Osteoblast (primary cell): ENCODE measurements at regions not wholly inside any gene's neighbourhood (a gene's known extent, or its start where the extent isn't known, plus 50 kb on each side); places are given as distances from the start of the nearest gene placed in this dataset.

ENCODE experiments used
- DNase-seq: peaks from one replicate; pipeline ENCODE4 v3.0.0; 2011; ENCODE audit warnings: low spot score, mixed read lengths; ENCODE audit not compliant: insufficient read length; ENCODE audit errors: missing footprints
- H2AFZ ChIP-seq: 2 replicates; pipeline ENCODE4 v1.6.0; 2011; ENCODE audit warnings: mild to moderate bottlenecking, low read length
- H3K27ac ChIP-seq: 2 replicates; pipeline ENCODE4 v1.5.1; 2011; ENCODE audit warnings: mild to moderate bottlenecking, low read depth, low read length, moderate library complexity
- H3K27me3 ChIP-seq: 2 replicates; pipeline ENCODE4 v1.6.0; 2012; ENCODE audit warnings: mild to moderate bottlenecking, control low read depth, inconsistent platforms, low read length, moderate library complexity; ENCODE audit not compliant: insufficient read depth
- H3K36me3 ChIP-seq: 2 replicates; pipeline ENCODE4 v1.5.1; 2011; ENCODE audit warnings: mild to moderate bottlenecking, low read length, control low read depth, moderate library complexity; ENCODE audit not compliant: insufficient read depth
- H3K4me1 ChIP-seq: 2 replicates; pipeline ENCODE4 v1.5.1; 2011; ENCODE audit warnings: mild to moderate bottlenecking, low read length, control low read depth, moderate library complexity; ENCODE audit not compliant: insufficient read depth
- H3K4me2 ChIP-seq: 2 replicates; pipeline ENCODE4 v1.6.0; 2011; ENCODE audit warnings: mild to moderate bottlenecking, low read length; ENCODE audit not compliant: insufficient read depth
- H3K4me3 ChIP-seq: fragments of 200-600 bp; sonication (generic); 3 replicates; pipeline ENCODE4 v1.5.1; 2012; ENCODE audit warnings: mild to moderate bottlenecking, low read length, inconsistent platforms; ENCODE audit not compliant: insufficient read depth
- H3K79me2 ChIP-seq: 2 replicates; pipeline ENCODE4 v1.6.0; 2012; ENCODE audit warnings: mild to moderate bottlenecking, low read length, control low read depth, inconsistent platforms; ENCODE audit not compliant: insufficient read depth
- H3K9me3 ChIP-seq: 2 replicates; pipeline ENCODE4 v1.5.1; 2011; ENCODE audit warnings: low read depth, low read length, control low read depth
- H4K20me1 ChIP-seq: 2 replicates; pipeline ENCODE4 v1.6.0; 2012; ENCODE audit warnings: mild to moderate bottlenecking, low read length, control low read depth; ENCODE audit not compliant: insufficient read depth
- TF ChIP-seq, protein P1 (sequence below): IDR thresholded peaks from 2 replicates; pipeline ENCODE4 v1.5.1; 2011; ENCODE audit warnings: mild to moderate bottlenecking, low read depth, low read length, moderate library complexity; ENCODE audit errors: extremely low read depth

DNA sequence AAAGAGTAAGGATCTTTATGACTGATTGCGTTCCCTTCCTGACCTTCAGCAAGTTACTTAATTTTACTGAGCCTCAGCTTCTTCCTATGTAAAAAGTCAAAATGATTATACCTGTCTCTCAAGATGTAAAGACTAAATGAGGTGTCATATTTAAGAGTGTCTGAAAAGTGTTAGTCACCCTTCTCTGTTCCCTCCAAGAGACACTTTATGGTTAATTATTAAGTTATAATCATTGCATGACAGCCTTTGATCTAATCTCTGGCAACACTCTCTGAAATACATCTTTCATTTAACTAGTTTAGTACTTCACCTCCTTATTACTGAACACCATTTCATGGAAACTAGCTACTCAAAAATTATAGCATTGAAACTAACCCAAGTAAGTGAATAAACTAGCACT, 54.8 kb downstream of the BMAL2 start:
- H3K4me3 ChIP-seq: no peak overlapping the region
- no peaks in the 10 kb centered on the region for H3K9me3 ChIP-seq
- no peaks in the 10 kb centered on the region for H3K79me2 ChIP-seq
- no peak overlapping the region for H3K4me2 ChIP-seq
- H4K20me1 ChIP-seq: no peaks in the 10 kb centered on the region
- H3K36me3 ChIP-seq: peaks cover 14% of the 10 kb centered on the region
- TF ChIP-seq, protein P1, sequence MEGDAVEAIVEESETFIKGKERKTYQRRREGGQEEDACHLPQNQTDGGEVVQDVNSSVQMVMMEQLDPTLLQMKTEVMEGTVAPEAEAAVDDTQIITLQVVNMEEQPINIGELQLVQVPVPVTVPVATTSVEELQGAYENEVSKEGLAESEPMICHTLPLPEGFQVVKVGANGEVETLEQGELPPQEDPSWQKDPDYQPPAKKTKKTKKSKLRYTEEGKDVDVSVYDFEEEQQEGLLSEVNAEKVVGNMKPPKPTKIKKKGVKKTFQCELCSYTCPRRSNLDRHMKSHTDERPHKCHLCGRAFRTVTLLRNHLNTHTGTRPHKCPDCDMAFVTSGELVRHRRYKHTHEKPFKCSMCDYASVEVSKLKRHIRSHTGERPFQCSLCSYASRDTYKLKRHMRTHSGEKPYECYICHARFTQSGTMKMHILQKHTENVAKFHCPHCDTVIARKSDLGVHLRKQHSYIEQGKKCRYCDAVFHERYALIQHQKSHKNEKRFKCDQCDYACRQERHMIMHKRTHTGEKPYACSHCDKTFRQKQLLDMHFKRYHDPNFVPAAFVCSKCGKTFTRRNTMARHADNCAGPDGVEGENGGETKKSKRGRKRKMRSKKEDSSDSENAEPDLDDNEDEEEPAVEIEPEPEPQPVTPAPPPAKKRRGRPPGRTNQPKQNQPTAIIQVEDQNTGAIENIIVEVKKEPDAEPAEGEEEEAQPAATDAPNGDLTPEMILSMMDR: no peak
- no peak overlapping the region for H3K27ac ChIP-seq
- no peak overlapping the region for H2AFZ ChIP-seq
- no peak for DNase-seq
- peaks cover 18% of the 10 kb centered on the region for H3K4me1 ChIP-seq
- no peaks in the 10 kb centered on the region for H3K27me3 ChIP-seq

DNA sequence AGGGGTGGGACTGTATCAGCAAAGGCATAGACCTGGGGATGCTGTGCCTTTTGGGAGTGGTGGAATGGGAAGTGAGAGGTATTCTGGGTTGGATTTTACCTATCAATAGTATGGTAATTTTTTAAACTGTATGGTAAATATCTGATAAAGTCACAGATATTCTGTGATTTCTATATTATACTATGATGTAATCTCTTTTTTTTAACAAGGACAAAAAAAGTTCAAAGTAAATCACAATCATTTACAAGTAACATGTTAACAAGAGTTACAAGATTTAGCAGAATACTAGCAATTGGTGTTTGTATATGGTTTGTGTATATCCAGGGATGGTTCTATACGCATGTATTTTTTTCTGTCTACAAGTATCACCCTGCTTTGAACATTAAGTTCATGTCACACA, 56.0 kb downstream of the BMAL2 start:
- no peak for DNase-seq
- Histone ChIP-seq H3K79me2 (no peaks in the 10 kb centered on the region), H3K27ac (no peak overlapping the region), H3K4me3 (no peak overlapping the region), H3K4me1 (peaks cover 7% of the 10 kb centered on the region), H4K20me1 (no peaks in the 10 kb centered on the region), H3K9me3 (no peaks in the 10 kb centered on the region), H2AFZ (no peak overlapping the region), H3K4me2 (no peak overlapping the region), H3K27me3 (no peaks in the 10 kb centered on the region), H3K36me3 (peaks cover 14% of the 10 kb centered on the region)
- TF ChIP-seq, protein P1: no peak

DNA sequence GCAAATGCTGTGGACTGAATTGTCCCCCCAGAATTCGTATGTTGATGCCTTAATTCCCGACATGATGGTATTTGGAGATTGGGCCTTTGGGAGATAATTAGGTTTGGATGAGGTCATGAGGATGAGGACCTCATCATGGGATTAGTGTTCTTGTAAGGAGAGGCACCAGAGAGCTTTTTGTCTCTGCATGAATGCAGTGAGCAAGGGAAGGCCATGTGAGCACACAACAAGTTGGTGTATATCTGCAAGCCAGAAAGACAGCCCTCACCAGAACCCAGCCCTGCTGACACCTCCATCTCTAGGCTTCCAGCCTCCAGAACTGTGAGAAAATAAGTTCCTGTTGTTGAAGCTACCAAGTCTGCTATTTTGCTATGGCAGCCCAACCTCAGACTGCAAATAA, 51.9 kb upstream of the SMCO2 start:
- DNase-seq: no peak
- no peaks in the 10 kb centered on the region for H3K9me3 ChIP-seq

DNA sequence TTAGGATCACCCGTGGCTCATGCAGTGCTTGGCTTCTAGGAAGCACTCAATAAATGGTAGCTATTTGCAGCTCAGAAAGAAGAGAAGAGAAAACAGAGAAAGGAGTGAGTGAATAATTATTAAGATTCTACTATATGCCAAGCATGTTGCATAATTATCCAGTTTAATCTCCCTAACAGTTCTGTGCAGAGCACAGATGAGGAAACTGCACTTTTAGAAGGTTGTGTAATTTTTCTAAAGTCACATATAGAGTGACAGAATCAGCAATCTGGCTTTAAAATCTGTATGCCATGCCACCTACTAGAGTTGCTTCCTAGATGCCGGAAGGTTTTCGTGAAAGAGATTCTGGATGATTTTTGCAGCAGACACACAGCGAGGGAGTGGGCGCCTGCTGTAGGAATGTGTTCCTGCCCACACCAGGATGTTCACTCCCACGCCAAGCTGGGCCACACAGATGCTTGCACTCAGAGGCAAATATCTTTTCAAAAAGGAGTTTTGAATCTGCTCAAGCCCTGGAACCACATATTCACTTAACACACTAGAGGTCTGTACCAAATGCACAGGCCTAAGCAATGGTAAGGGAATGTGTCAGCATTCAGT, 50.2 kb upstream of the SMCO2 start:
- Histone ChIP-seq H4K20me1 (no peaks in the 10 kb centered on the region), H3K9me3 (no peaks in the 10 kb centered on the region), H3K4me3 (no peak overlapping the region), H3K27ac (no peak overlapping the region), H2AFZ (no peak overlapping the region), H3K27me3 (no peaks in the 10 kb centered on the region), H3K4me2 (no peak overlapping the region), H3K79me2 (no peaks in the 10 kb centered on the region), H3K36me3 (peaks cover 4% of the 10 kb centered on the region), H3K4me1 (no peaks in the 10 kb centered on the region)
- TF ChIP-seq, protein P1: no peak
- no peak for DNase-seq

More for the DNA sequence above, 51.9 kb upstream of the SMCO2 start:
- Histone ChIP-seq H3K4me1 (no peaks in the 10 kb centered on the region), H4K20me1 (no peaks in the 10 kb centered on the region), H3K27ac (no peak overlapping the region), H3K79me2 (no peaks in the 10 kb centered on the region), H3K27me3 (no peaks in the 10 kb centered on the region), H3K36me3 (peaks cover 4% of the 10 kb centered on the region), H3K4me2 (no peak overlapping the region), H2AFZ (no peak overlapping the region), H3K4me3 (no peak overlapping the region)
- TF ChIP-seq, protein P1: no peak
